T-helper 1 cell treated with Interleukin-12 subunit alpha and Interleukin-12 subunit beta and Interleukin-4 antibody, amounts not matched to agents 30 μg/mL and 1 μg/mL, for 36 hours (primary cell): ENCODE measurements at regions not wholly inside any gene's neighbourhood (a gene's known extent, or its start where the extent isn't known, plus 50 kb on each side); places are given as distances from the start of the nearest gene placed in this dataset.

ENCODE experiments used
- H3K27ac Mint-ChIP-seq: one replicate; pipeline ENCODE4 v1.8.0; 2021; ENCODE audit warnings: mild to moderate bottlenecking, mixed read lengths
- H3K27me3 Mint-ChIP-seq: one replicate; pipeline ENCODE4 v1.8.0; 2021; ENCODE audit warnings: low read depth, mixed read lengths
- H3K36me3 Mint-ChIP-seq: one replicate; pipeline ENCODE4 v1.8.0; 2021; ENCODE audit warnings: low read depth, mixed read lengths
- H3K4me1 Mint-ChIP-seq: one replicate; pipeline ENCODE4 v1.8.0; 2021; ENCODE audit warnings: low read depth, mixed read lengths
- H3K4me3 Mint-ChIP-seq: one replicate; pipeline ENCODE4 v1.8.0; 2021; ENCODE audit warnings: mild to moderate bottlenecking, moderate library complexity, mixed read lengths
- H3K9me3 Mint-ChIP-seq: one replicate; pipeline ENCODE4 v1.8.0; 2021; ENCODE audit warnings: mixed read lengths

- no peaks in the 10 kb centered on the region for H3K4me1 Mint-ChIP-seq
- peaks cover 3% of the 10 kb centered on the region for H3K9me3 Mint-ChIP-seq
- H3K36me3 Mint-ChIP-seq = no peaks in the 10 kb centered on the region
- H3K27me3 Mint-ChIP-seq = no peaks in the 10 kb centered on the region
- no peak overlapping the region for H3K27ac Mint-ChIP-seq
- H3K4me3 Mint-ChIP-seq = no peak overlapping the region
Measured at GRCh38 chr2:22336414-22336813, 1048.6 kb upstream of the KLHL29 start.

GRCh38 chr2:22340716-22341115, 1044.3 kb upstream of the KLHL29 start:
- Mint-ChIP-seq H3K27me3 (no peaks in the 10 kb centered on the region), H3K9me3 (peaks cover 3% of the 10 kb centered on the region), H3K4me3 (no peak overlapping the region), H3K4me1 (no peaks in the 10 kb centered on the region), H3K27ac (no peak overlapping the region), H3K36me3 (no peaks in the 10 kb centered on the region)

- no peak overlapping the region for H3K4me3 Mint-ChIP-seq
- no peak overlapping the region for H3K27ac Mint-ChIP-seq
- no peaks in the 10 kb centered on the region for H3K36me3 Mint-ChIP-seq
- peaks cover 3% of the 10 kb centered on the region for H3K9me3 Mint-ChIP-seq
- H3K4me1 Mint-ChIP-seq = no peaks in the 10 kb centered on the region
- no peaks in the 10 kb centered on the region for H3K27me3 Mint-ChIP-seq
Measured at GRCh38 chr2:22347306-22347705, 1037.7 kb upstream of the KLHL29 start.

- Mint-ChIP-seq H3K4me1 (no peaks in the 10 kb centered on the region), H3K27ac (no peak overlapping the region), H3K27me3 (no peaks in the 10 kb centered on the region), H3K9me3 (no peaks in the 10 kb centered on the region), H3K36me3 (no peaks in the 10 kb centered on the region), H3K4me3 (no peak overlapping the region)
Measured at GRCh38 chr2:22350621-22351020, 1034.4 kb upstream of the KLHL29 start.

- no peaks in the 10 kb centered on the region for H3K27me3 Mint-ChIP-seq
- no peak overlapping the region for H3K4me3 Mint-ChIP-seq
- H3K9me3 Mint-ChIP-seq = peaks cover under 1% of the 10 kb centered on the region
- no peak overlapping the region for H3K27ac Mint-ChIP-seq
- no peaks in the 10 kb centered on the region for H3K4me1 Mint-ChIP-seq
- no peaks in the 10 kb centered on the region for H3K36me3 Mint-ChIP-seq
Measured at GRCh38 chr2:22355816-22356433, 1029.1 kb upstream of the KLHL29 start.

GRCh38 chr2:22359071-22359672, 1025.8 kb upstream of the KLHL29 start:
- H3K27me3 Mint-ChIP-seq = no peaks in the 10 kb centered on the region
- no peak overlapping the region for H3K27ac Mint-ChIP-seq
- peaks cover 3% of the 10 kb centered on the region for H3K9me3 Mint-ChIP-seq
- H3K4me1 Mint-ChIP-seq = no peaks in the 10 kb centered on the region
- H3K36me3 Mint-ChIP-seq = no peaks in the 10 kb centered on the region
- H3K4me3 Mint-ChIP-seq = no peak overlapping the region

- Mint-ChIP-seq H3K4me3 (no peak overlapping the region), H3K4me1 (no peaks in the 10 kb centered on the region), H3K9me3 (peaks cover 3% of the 10 kb centered on the region), H3K27ac (no peak overlapping the region), H3K36me3 (no peaks in the 10 kb centered on the region), H3K27me3 (no peaks in the 10 kb centered on the region)
Measured at GRCh38 chr2:22360735-22361374, 1024.1 kb upstream of the KLHL29 start.

GRCh38 chr2:22361571-22361970, 1023.4 kb upstream of the KLHL29 start:
- H3K36me3 Mint-ChIP-seq = no peaks in the 10 kb centered on the region
- H3K4me3 Mint-ChIP-seq = no peak overlapping the region

GRCh38 chr2:22375096-22375495, 1009.9 kb upstream of the KLHL29 start:
- H3K4me1 Mint-ChIP-seq = no peaks in the 10 kb centered on the region
- no peaks in the 10 kb centered on the region for H3K9me3 Mint-ChIP-seq
- H3K27me3 Mint-ChIP-seq = no peaks in the 10 kb centered on the region
- H3K4me3 Mint-ChIP-seq = no peak overlapping the region
- no peak overlapping the region for H3K27ac Mint-ChIP-seq
- no peaks in the 10 kb centered on the region for H3K36me3 Mint-ChIP-seq

More at GRCh38 chr2:22361571-22361970, 1023.4 kb upstream of the KLHL29 start:
- H3K27ac Mint-ChIP-seq = no peak overlapping the region
- H3K4me1 Mint-ChIP-seq = no peaks in the 10 kb centered on the region
- H3K9me3 Mint-ChIP-seq = peaks cover 3% of the 10 kb centered on the region
- no peaks in the 10 kb centered on the region for H3K27me3 Mint-ChIP-seq

- Mint-ChIP-seq H3K27me3 (no peaks in the 10 kb centered on the region), H3K27ac (no peak overlapping the region), H3K4me1 (no peaks in the 10 kb centered on the region), H3K4me3 (no peak overlapping the region), H3K9me3 (no peaks in the 10 kb centered on the region), H3K36me3 (no peaks in the 10 kb centered on the region)
Measured at GRCh38 chr2:22377268-22377667, 1007.7 kb upstream of the KLHL29 start.

GRCh38 chr2:22382479-22383169, 1002.4 kb upstream of the KLHL29 start:
- no peaks in the 10 kb centered on the region for H3K4me1 Mint-ChIP-seq
- H3K27me3 Mint-ChIP-seq = no peaks in the 10 kb centered on the region
- H3K27ac Mint-ChIP-seq = no peak overlapping the region
- H3K4me3 Mint-ChIP-seq = no peak overlapping the region
- no peaks in the 10 kb centered on the region for H3K36me3 Mint-ChIP-seq
- no peaks in the 10 kb centered on the region for H3K9me3 Mint-ChIP-seq

- no peak overlapping the region for H3K4me3 Mint-ChIP-seq
- no peaks in the 10 kb centered on the region for H3K27me3 Mint-ChIP-seq
- H3K9me3 Mint-ChIP-seq = peaks cover 11% of the 10 kb centered on the region
- no peaks in the 10 kb centered on the region for H3K4me1 Mint-ChIP-seq
- H3K27ac Mint-ChIP-seq = no peak overlapping the region
- H3K36me3 Mint-ChIP-seq = no peaks in the 10 kb centered on the region
Measured at GRCh38 chr2:22397847-22398246, 987.1 kb upstream of the KLHL29 start.

- H3K36me3 Mint-ChIP-seq = no peaks in the 10 kb centered on the region
- no peak overlapping the region for H3K4me3 Mint-ChIP-seq
- no peak overlapping the region for H3K27ac Mint-ChIP-seq
- H3K4me1 Mint-ChIP-seq = no peaks in the 10 kb centered on the region
- H3K9me3 Mint-ChIP-seq = peaks cover 11% of the 10 kb centered on the region
- no peaks in the 10 kb centered on the region for H3K27me3 Mint-ChIP-seq
Measured at GRCh38 chr2:22403748-22404147, 981.2 kb upstream of the KLHL29 start.

- no peaks in the 10 kb centered on the region for H3K4me1 Mint-ChIP-seq
- no peaks in the 10 kb centered on the region for H3K27me3 Mint-ChIP-seq
- no peaks in the 10 kb centered on the region for H3K36me3 Mint-ChIP-seq
- peaks cover 6% of the 10 kb centered on the region for H3K9me3 Mint-ChIP-seq
- no peak overlapping the region for H3K27ac Mint-ChIP-seq
- no peak overlapping the region for H3K4me3 Mint-ChIP-seq
Measured at GRCh38 chr2:22406625-22407024, 978.4 kb upstream of the KLHL29 start.

GRCh38 chr2:22420076-22420475, 964.9 kb upstream of the KLHL29 start:
- Mint-ChIP-seq H3K27ac (no peak overlapping the region), H3K4me1 (no peaks in the 10 kb centered on the region), H3K27me3 (no peaks in the 10 kb centered on the region), H3K4me3 (no peak overlapping the region), H3K36me3 (no peaks in the 10 kb centered on the region), H3K9me3 (peaks cover 3% of the 10 kb centered on the region)
